WTC11 (cell line): ENCODE measurements at regions not wholly inside any gene's neighbourhood (a gene's known extent, or its start where the extent isn't known, plus 50 kb on each side); places are given as distances from the start of the nearest gene placed in this dataset.
A peak's percentile ranks its signal among the peaks of the same experiment; 100 is the strongest.

ENCODE experiments used
- ATAC-seq: fragments of 200-7000 bp; cut with Tn5 transposase; 2 replicates; pipeline ENCODE4 v1.10.0; 2021; ENCODE audit warnings: mild to moderate bottlenecking, moderate library complexity
- CTCF ChIA-PET: fragments of 300-600 bp; sonication (Branson Sonifier 250); formaldehyde crosslinking; loops from one replicate; lab custom pipeline; 2021; ENCODE audit warnings: antibody characterized with exemption; lab: Charles Lee
- POLR2A ChIA-PET: fragments of 350-600 bp; sonication (Branson Sonifier 250); formaldehyde crosslinking; loops from one replicate; lab custom pipeline; 2021; ENCODE audit warnings: antibody characterized with exemption; lab: Charles Lee
- DNase-seq: peaks from one replicate; pipeline ENCODE4 v3.0.0; 2021; ENCODE audit warnings: low spot score
- H3K27ac Mint-ChIP-seq: 2 replicates; pipeline ENCODE4 v1.8.0; 2021; ENCODE audit warnings: mixed read lengths
- H3K27me3 Mint-ChIP-seq: 2 replicates; pipeline ENCODE4 v1.8.0; 2021; ENCODE audit warnings: low read depth, mild to moderate bottlenecking, moderate library complexity, mixed read lengths
- H3K36me3 Mint-ChIP-seq: 2 replicates; pipeline ENCODE4 v1.8.0; 2021; ENCODE audit warnings: mixed read lengths
- H3K4me1 Mint-ChIP-seq: 2 replicates; pipeline ENCODE4 v1.8.0; 2022; ENCODE audit warnings: mixed read lengths
- H3K4me3 Mint-ChIP-seq: 2 replicates; pipeline ENCODE4 v1.8.0; 2021; ENCODE audit warnings: mild to moderate bottlenecking, moderate library complexity, mixed read lengths
- H3K9me3 Mint-ChIP-seq: 2 replicates; pipeline ENCODE4 v1.8.0; 2021; ENCODE audit warnings: mixed read lengths
- E2F4 ChIP-seq: sonication (generic); formaldehyde crosslinking; IDR thresholded peaks from 2 replicates; pipeline ENCODE4 v1.8.1; 2022; ENCODE audit warnings: low read depth, mild to moderate bottlenecking, moderate library complexity, missing genetic modification reagents, borderline replicate concordance
- EMX1 ChIP-seq: fragments of 250-450 bp; sonication (Bioruptor Pico); IDR thresholded peaks from 2 replicates; pipeline ENCODE4 v1.8.0; 2021; ENCODE audit warnings: mild to moderate bottlenecking
- MAX ChIP-seq: sonication (generic); formaldehyde crosslinking; IDR thresholded peaks from 2 replicates; pipeline ENCODE4 v1.8.0; 2022; ENCODE audit warnings: mild to moderate bottlenecking, missing genetic modification reagents
- MLX ChIP-seq: sonication (generic); formaldehyde crosslinking; IDR thresholded peaks from 2 replicates; pipeline ENCODE4 v1.8.1; 2023; ENCODE audit warnings: mild to moderate bottlenecking, missing genetic modification reagents, moderate library complexity
- NFATC4 ChIP-seq: fragments of 250-450 bp; sonication (Bioruptor Pico); IDR thresholded peaks from 2 replicates; pipeline ENCODE4 v1.9.0; 2021; ENCODE audit warnings: mild to moderate bottlenecking
- OVOL2 ChIP-seq: fragments of 250-450 bp; sonication (Bioruptor Pico); IDR thresholded peaks from 2 replicates; pipeline ENCODE4 v1.9.0; 2021; ENCODE audit warnings: mild to moderate bottlenecking, borderline replicate concordance
- PRDM15 ChIP-seq: sonication (generic); formaldehyde crosslinking; IDR thresholded peaks from 2 replicates; pipeline ENCODE4 v1.8.0; 2022; ENCODE audit warnings: missing genetic modification reagents
- PRRX2 ChIP-seq: fragments of 250-450 bp; sonication (Bioruptor Pico); IDR thresholded peaks from 2 replicates; pipeline ENCODE4 v1.8.0; 2021; ENCODE audit warnings: mild to moderate bottlenecking
- RELA ChIP-seq: sonication (generic); formaldehyde crosslinking; IDR thresholded peaks from 2 replicates; pipeline ENCODE4 v1.8.1; 2022; ENCODE audit warnings: missing genetic modification reagents, mild to moderate bottlenecking, borderline replicate concordance
- SMAD4 ChIP-seq: sonication (generic); formaldehyde crosslinking; IDR thresholded peaks from 2 replicates; pipeline ENCODE4 v1.8.0; 2022; ENCODE audit warnings: mild to moderate bottlenecking, missing genetic modification reagents
- TEAD4 ChIP-seq: sonication (generic); formaldehyde crosslinking; IDR thresholded peaks from 2 replicates; pipeline ENCODE4 v1.8.0; 2022; ENCODE audit warnings: mild to moderate bottlenecking, missing genetic modification reagents
- ZNF512 ChIP-seq: sonication (generic); formaldehyde crosslinking; IDR thresholded peaks from 2 replicates; pipeline ENCODE4 v1.8.1; 2022; ENCODE audit warnings: missing genetic modification reagents, borderline replicate concordance
- ZSCAN18 ChIP-seq: fragments of 250-450 bp; sonication (Bioruptor Pico); IDR thresholded peaks from 2 replicates; pipeline ENCODE4 v2.1.2; 2022; ENCODE audit warnings: mild to moderate bottlenecking, moderate library complexity
- TF ChIP-seq, protein P1 (sequence below): sonication (generic); formaldehyde crosslinking; IDR thresholded peaks from 2 replicates; pipeline ENCODE4 v1.8.1; 2023; ENCODE audit warnings: mild to moderate bottlenecking, missing genetic modification reagents
- TF ChIP-seq, protein P2 (sequence below): sonication (generic); formaldehyde crosslinking; IDR thresholded peaks from 2 replicates; pipeline ENCODE4 v1.8.0; 2022; ENCODE audit warnings: mild to moderate bottlenecking, missing genetic modification reagents

DNA sequence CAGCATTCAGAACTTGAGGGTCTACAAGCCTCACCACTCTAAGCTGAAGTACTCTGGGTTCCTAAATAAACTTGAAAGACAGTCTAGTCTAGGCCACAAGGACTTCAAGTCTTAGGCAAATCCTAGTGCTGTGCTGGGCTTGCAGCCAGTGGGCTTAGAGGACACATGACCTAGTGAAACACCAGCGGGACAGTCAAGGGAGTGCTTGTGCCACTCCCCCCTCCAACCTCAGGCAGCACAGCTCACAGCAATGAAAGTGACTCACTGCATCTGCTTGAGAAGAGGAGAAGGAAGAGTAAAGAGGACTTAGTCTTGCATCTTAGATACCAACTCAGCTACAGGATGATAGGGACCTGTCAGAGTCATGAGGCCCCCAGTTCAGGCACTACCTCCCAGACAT, 438.1 kb downstream of the IPO8 start (continued):
- TF ChIP-seq PRDM15 (CRISPR knock-in tag) (no peak), NFATC4 (CRISPR knock-in tag) (no peak), SMAD4 (CRISPR knock-in tag) (no peak), MLX (no peak), MAX (no peak), EMX1 (no peak), E2F4 (CRISPR knock-in tag) (no peak), ZNF512 (CRISPR knock-in tag) (no peak), PRRX2 (no peak), RELA (no peak)
- TF ChIP-seq, protein P1, sequence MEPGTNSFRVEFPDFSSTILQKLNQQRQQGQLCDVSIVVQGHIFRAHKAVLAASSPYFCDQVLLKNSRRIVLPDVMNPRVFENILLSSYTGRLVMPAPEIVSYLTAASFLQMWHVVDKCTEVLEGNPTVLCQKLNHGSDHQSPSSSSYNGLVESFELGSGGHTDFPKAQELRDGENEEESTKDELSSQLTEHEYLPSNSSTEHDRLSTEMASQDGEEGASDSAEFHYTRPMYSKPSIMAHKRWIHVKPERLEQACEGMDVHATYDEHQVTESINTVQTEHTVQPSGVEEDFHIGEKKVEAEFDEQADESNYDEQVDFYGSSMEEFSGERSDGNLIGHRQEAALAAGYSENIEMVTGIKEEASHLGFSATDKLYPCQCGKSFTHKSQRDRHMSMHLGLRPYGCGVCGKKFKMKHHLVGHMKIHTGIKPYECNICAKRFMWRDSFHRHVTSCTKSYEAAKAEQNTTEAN (CRISPR knock-in tag): no peak
- TF ChIP-seq, protein P2, sequence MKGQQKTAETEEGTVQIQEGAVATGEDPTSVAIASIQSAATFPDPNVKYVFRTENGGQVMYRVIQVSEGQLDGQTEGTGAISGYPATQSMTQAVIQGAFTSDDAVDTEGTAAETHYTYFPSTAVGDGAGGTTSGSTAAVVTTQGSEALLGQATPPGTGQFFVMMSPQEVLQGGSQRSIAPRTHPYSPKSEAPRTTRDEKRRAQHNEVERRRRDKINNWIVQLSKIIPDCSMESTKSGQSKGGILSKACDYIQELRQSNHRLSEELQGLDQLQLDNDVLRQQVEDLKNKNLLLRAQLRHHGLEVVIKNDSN: no peak

DNA sequence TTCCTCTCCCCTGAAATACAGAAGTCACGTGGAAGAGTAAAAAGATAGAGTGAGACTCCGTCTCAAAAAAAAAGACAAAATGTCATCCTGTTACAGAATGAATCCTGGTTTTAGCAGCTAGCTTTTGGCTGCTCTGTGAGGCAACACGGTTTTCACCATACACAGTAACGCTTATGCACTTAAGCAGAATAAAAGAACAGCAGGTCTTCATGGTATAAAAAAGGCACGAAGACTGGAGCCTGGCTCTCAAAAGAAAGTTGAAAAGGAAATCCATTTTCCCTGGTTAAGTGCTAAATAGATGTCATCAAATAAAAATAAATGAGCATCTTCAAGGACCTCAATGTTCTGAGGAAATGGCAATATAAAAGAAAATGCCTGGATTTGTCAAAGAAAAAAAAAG, 444.1 kb downstream of the IPO8 start:
- no peaks in the 10 kb centered on the region for H3K9me3 Mint-ChIP-seq
- TF ChIP-seq ZNF512 (CRISPR knock-in tag) (no peak), ZSCAN18 (CRISPR knock-in tag) (no peak), OVOL2 (CRISPR knock-in tag) (no peak), TEAD4 (CRISPR knock-in tag) (no peak)
- ChIA-PET CTCF (no interaction called here), POLR2A (no interaction called here)
- no peak for DNase-seq
- no peaks in the 10 kb centered on the region for H3K36me3 Mint-ChIP-seq
- H3K27ac Mint-ChIP-seq: no peak overlapping the region
- no peak overlapping the region for H3K4me3 Mint-ChIP-seq
- H3K4me1 Mint-ChIP-seq: peaks cover 12% of the 10 kb centered on the region
- no peaks in the 10 kb centered on the region for H3K27me3 Mint-ChIP-seq
- peak; percentile 26; the same call in 1 of the 2 replicates for ATAC-seq
